ENCODE measurements at regions not wholly inside any gene's neighbourhood (a gene's known extent, or its start where the extent isn't known, plus 50 kb on each side); places are given as distances from the start of the nearest gene placed in this dataset.

GRCh38 chr18:54742120-54742519 is 86.2 kb upstream of the RAB27B start:
- no peak overlapping the region for H3K27ac ChIP-seq (ENCODE audit: low read depth, low read length)
- H3K4me2 ChIP-seq (ENCODE audit: insufficient read depth in 1 of 2, low read depth in 2 of 2, low read length in 2 of 2): no peak overlapping the region
- DNase-seq (ENCODE audit: low read depth in 1 of 2, low spot score in 2 of 2): no peak
- TF ChIP-seq, protein P1, sequence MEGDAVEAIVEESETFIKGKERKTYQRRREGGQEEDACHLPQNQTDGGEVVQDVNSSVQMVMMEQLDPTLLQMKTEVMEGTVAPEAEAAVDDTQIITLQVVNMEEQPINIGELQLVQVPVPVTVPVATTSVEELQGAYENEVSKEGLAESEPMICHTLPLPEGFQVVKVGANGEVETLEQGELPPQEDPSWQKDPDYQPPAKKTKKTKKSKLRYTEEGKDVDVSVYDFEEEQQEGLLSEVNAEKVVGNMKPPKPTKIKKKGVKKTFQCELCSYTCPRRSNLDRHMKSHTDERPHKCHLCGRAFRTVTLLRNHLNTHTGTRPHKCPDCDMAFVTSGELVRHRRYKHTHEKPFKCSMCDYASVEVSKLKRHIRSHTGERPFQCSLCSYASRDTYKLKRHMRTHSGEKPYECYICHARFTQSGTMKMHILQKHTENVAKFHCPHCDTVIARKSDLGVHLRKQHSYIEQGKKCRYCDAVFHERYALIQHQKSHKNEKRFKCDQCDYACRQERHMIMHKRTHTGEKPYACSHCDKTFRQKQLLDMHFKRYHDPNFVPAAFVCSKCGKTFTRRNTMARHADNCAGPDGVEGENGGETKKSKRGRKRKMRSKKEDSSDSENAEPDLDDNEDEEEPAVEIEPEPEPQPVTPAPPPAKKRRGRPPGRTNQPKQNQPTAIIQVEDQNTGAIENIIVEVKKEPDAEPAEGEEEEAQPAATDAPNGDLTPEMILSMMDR (IDR thresholded peaks at IDR 0.05; ENCODE audit: control extremely low read depth in 1 of 3, insufficient read depth in 1 of 3, low read depth in 1 of 3, low read length in 3 of 3): no peak
- TF ChIP-seq RBBP5 (IDR thresholded peaks at IDR 0.05; ENCODE audit: borderline replicate concordance, low read depth, low read length): no peak
- no peak for TF ChIP-seq CTBP2 (IDR thresholded peaks at IDR 0.05; ENCODE audit: borderline replicate concordance, insufficient read depth, insufficient read length, low read length)
- no peak for TF ChIP-seq GABPA (IDR thresholded peaks at IDR 0.05; ENCODE audit: borderline replicate concordance, insufficient read depth, low read length)
- TF ChIP-seq JUN (IDR thresholded peaks at IDR 0.05; ENCODE audit: low read depth, low read length): no peak

More at GRCh38 chr18:54742120-54742519, 86.2 kb upstream of the RAB27B start:
- H3K36me3 ChIP-seq (ENCODE audit: control insufficient read depth in 2 of 4, insufficient read depth in 4 of 4, low read length in 3 of 4): no peaks in the 10 kb centered on the region
- no peak overlapping the region for H2BK12ac ChIP-seq (ENCODE audit: low read depth, low read length)
- H2AK5ac ChIP-seq (ENCODE audit: low read depth, low read length): no peak overlapping the region
- no peak overlapping the region for H3K4ac ChIP-seq (replicated peaks; ENCODE audit: insufficient read length, low read depth, low read length)
- H4K20me1 ChIP-seq (replicated peaks in 1 of 2; ENCODE audit: control insufficient read depth in 1 of 2, insufficient read depth in 2 of 2, low read length in 2 of 2): no peaks in the 10 kb centered on the region
- no peaks in the 10 kb centered on the region for H3K79me2 ChIP-seq (ENCODE audit: control insufficient read depth in 1 of 2, insufficient read depth in 2 of 2, low read length in 2 of 2)
- no peaks in the 10 kb centered on the region for H3K79me1 ChIP-seq (ENCODE audit: low read depth, low read length)
- ChIA-PET POLR2A (ENCODE audit: partially characterized antibody) (no interaction called here), CTCF (ENCODE audit: partially characterized antibody) (interaction anchor here (1.4 kb wide), 1 partner anchor 33 kb away, joined by 4 read pairs; no protein-coding TSS in a partner anchor)
- no peak overlapping the region for H3K14ac ChIP-seq (ENCODE audit: insufficient read length)
- FAIRE-seq: no peak
- no peak overlapping the region for H4K91ac ChIP-seq (replicated peaks; ENCODE audit: insufficient read length, low read length)
- no peak overlapping the region for H3K9ac ChIP-seq (replicated peaks in 1 of 4; ENCODE audit: extremely low read depth in 1 of 4, low read depth in 3 of 4, low read length in 3 of 4)
- no peak overlapping the region for H2BK5ac ChIP-seq (ENCODE audit: low read depth, low read length)
- no peak overlapping the region for H2BK20ac ChIP-seq (ENCODE audit: low read length)
- H3K18ac ChIP-seq (ENCODE audit: extremely low read depth, low read length): no peak overlapping the region
- H2BK15ac ChIP-seq (ENCODE audit: low read length): no peak overlapping the region
- no peak overlapping the region for H3K4me3 ChIP-seq (ENCODE audit: extremely low read depth in 1 of 4, insufficient read depth in 2 of 4, low read depth in 3 of 4, low read length in 4 of 4)
- H3K23ac ChIP-seq (ENCODE audit: insufficient read length): no peak overlapping the region
- H3K9me3 ChIP-seq (ENCODE audit: insufficient read depth in 2 of 2, low read depth in 1 of 2, low read length in 1 of 2): no peaks in the 10 kb centered on the region
- no peaks in the 10 kb centered on the region for H3K27me3 ChIP-seq (replicated peaks in 1 of 4; ENCODE audit: control insufficient read depth in 3 of 4, extremely low read depth in 1 of 4, insufficient read depth in 3 of 4, low read length in 3 of 4)
- no peaks in the 10 kb centered on the region for H3K4me1 ChIP-seq (replicated peaks in 1 of 4; ENCODE audit: control insufficient read depth in 3 of 4, insufficient read depth in 4 of 4, low read length in 3 of 4)
- no peaks in the 10 kb centered on the region for H3K23me2 ChIP-seq (ENCODE audit: low read depth, low read length)
- 96% methylated on average over 4 of the region's 4 CpGs; no CpG with 5 or more reads in 1 of the 2 experiments for WGBS, 2 experiments (ENCODE audit: extremely low coverage in 1 of 2, insufficient coverage in 1 of 2, insufficient read length in 1 of 2, insufficient replicate concordance in 2 of 2, low coverage in 1 of 2, low lambda C conversion rate in 2 of 2, missing lambda C conversion rate in 1 of 2)
- no peak overlapping the region for H2BK120ac ChIP-seq (replicated peaks; ENCODE audit: low read depth, low read length)
- no peak overlapping the region for H4K5ac ChIP-seq (ENCODE audit: insufficient read length, low read depth, low read length)
- H4K8ac ChIP-seq (ENCODE audit: extremely low read depth, insufficient read depth, low read length): no peak overlapping the region
- H3K56ac ChIP-seq (replicated peaks; ENCODE audit: insufficient read length, low read depth, low read length): no peak overlapping the region
- H2AFZ ChIP-seq (ENCODE audit: low read length): no peak overlapping the region

Data from H1 (cell line).